Esophagus squamous epithelium (tissue), 4 donors: ENCODE measurements at regions not wholly inside any gene's neighbourhood (a gene's known extent, or its start where the extent isn't known, plus 50 kb on each side); places are given as distances from the start of the nearest gene placed in this dataset.

ENCODE experiments used
- POLR2A ChIP-seq, 4 donors: fragments of 450-650 bp; IDR thresholded peaks; one replicate each; pipeline ENCODE4 v1.6.1; 2017; ENCODE audit warnings: antibody characterized with exemption in 4 of 4, mild to moderate bottlenecking in 4 of 4, moderate library complexity in 3 of 4
- TF ChIP-seq, protein P1 (sequence below), 6 experiments: fragments of 450-650 bp in 4 of 6; fragments of 200-600 bp in 2 of 6; sonication (generic) in 2 of 6; IDR thresholded peaks; one replicate each; pipeline ENCODE4 v1.5.1; 2016 to 2019; ENCODE audit warnings: antibody characterized with exemption in 6 of 6, mild to moderate bottlenecking in 4 of 6, moderate library complexity in 4 of 6

DNA sequence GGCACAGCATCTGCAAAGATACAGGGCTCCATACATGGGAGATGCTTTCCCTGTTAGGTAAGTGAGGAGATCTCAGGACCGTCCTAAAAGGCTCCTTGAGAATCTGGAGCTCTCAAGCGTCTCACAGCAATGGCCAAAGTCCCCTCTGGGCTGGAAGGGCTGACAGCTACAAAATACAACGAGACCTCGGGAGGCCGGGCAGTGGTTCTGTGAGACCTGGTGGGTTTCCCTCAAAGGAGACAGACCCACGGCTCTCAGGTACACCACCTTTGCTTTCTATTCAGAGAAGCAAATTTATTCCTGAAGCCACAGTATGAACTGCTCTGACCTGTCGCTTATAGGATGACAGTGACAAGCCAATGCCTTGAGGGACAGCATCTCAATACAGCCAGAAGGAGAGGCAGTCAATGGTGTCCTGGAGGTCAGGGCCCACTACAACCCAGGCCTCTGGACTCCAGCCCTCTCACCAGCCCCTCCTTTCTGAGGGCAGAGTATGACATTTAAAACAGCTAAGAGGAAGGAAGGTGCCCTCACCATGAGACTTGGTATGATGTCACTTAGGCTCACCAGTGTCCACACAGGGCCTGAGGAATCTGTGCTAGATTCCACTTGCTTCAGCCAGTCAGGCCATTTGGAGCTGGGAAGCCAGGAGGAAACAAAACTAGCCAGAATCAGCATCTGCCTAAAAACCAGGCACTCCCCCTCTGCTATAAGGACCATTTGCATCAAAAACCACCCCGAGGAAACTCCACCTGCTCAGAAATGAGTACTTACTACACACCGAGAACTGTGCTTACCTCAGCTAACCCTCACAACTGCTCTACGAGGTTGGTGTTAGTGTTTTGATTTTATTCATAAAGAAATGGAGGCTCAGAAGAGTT is 86.5 kb upstream of the FSTL4 start:
- TF ChIP-seq, protein P1, sequence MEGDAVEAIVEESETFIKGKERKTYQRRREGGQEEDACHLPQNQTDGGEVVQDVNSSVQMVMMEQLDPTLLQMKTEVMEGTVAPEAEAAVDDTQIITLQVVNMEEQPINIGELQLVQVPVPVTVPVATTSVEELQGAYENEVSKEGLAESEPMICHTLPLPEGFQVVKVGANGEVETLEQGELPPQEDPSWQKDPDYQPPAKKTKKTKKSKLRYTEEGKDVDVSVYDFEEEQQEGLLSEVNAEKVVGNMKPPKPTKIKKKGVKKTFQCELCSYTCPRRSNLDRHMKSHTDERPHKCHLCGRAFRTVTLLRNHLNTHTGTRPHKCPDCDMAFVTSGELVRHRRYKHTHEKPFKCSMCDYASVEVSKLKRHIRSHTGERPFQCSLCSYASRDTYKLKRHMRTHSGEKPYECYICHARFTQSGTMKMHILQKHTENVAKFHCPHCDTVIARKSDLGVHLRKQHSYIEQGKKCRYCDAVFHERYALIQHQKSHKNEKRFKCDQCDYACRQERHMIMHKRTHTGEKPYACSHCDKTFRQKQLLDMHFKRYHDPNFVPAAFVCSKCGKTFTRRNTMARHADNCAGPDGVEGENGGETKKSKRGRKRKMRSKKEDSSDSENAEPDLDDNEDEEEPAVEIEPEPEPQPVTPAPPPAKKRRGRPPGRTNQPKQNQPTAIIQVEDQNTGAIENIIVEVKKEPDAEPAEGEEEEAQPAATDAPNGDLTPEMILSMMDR (IDR thresholded peaks at IDR 0.05), result no peak
- no peak for TF ChIP-seq POLR2A (IDR thresholded peaks at IDR 0.05)
